Adrenal gland (tissue), 5 donors: ENCODE measurements at regions not wholly inside any gene's neighbourhood (a gene's known extent, or its start where the extent isn't known, plus 50 kb on each side); places are given as distances from the start of the nearest gene placed in this dataset.

Experiments
- CTCF ChIP-seq, 6 experiments: fragments of 450-650 bp in 4 of 6; fragments of 200-600 bp in 2 of 6; sonication (generic) in 1 of 6; IDR thresholded peaks; 1 replicate in 5 of 6; 2 replicates in 1 of 6; pipeline versions ENCODE4 v1.5.1 to v1.8.0; 2016 to 2021; ENCODE audit warnings: antibody characterized with exemption in 6 of 6, mild to moderate bottlenecking in 2 of 6, moderate library complexity in 1 of 6
- POLR2A ChIP-seq, 2 donors: fragments of 450-650 bp; IDR thresholded peaks; one replicate each; pipeline ENCODE4 v1.6.1; 2017; ENCODE audit warnings: antibody characterized with exemption in 2 of 2, mild to moderate bottlenecking in 2 of 2, moderate library complexity in 1 of 2
- donor health status: DM: no; HTN: no; CAD: no.

GRCh38 chr16:63663155-63663554 is 1458.7 kb downstream of the CDH11 start:
- TF ChIP-seq CTCF (IDR thresholded peaks at IDR 0.05), result no peak
- TF ChIP-seq POLR2A (IDR thresholded peaks at IDR 0.05), result no peak
